ENCODE measurements at regions not wholly inside any gene's neighbourhood (a gene's known extent, or its start where the extent isn't known, plus 50 kb on each side); places are given as distances from the start of the nearest gene placed in this dataset.

DNA sequence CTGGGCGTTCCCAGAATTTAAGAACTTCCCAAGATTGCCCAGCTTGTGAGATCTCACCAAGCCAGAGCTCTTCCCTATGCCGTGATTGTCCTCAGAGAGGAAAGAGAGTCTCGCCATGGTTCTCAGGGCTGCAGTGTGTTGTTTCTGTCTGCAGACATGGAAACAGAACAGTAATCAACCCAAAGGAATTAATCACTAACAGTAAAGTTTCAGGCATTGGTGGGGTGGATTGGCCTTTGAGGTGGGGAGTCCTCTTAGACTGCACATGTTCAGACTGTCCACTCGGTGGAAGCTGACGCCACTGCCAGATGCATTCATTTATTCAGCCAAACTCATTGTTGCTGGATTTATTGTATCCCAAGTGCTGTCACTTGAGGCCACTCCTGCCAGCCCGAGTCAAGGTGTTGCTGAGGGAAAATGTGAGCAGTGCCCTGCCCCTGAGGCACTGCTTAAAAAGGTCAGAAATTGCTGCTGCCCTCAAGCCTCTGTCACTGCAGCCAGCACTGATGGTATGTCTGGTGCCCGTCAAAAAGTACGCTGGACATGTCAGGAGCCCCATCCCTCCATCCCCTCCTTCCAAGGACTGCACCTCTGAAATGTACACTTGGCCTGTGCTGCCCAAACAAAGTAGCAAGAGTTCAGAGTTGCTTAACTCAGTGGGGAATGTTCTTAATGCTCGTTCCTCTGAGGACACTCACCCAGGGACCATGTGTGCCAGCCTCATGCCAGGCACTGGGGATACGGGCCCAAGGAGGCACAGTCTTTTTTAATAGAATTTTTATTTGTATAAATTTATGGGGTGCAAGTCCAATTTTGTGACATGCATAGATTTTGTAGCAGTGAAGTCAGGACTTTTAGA lies 201.0 kb downstream of the GLI2 start:
- DNase-seq (ENCODE audit: low read depth in 2 of 2) = no peak

DNA sequence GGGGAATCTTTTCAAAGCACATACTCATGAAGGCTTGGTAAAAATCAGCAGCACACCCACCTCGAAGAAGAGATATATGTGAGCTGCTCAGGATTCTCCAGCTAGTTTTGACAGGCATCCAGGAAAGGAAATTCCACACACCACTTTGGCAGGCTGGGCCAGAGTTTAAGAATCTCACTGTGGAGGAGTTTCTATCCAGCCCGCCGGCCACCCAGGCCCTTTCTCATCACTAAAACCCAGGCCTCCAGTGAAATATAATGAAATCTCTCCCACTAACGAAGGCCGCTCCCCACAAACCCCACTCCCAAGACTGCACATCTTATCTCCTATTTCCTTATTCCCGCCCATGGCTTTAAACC lies 202.0 kb downstream of the GLI2 start:
- no peak for DNase-seq (ENCODE audit: low read depth in 2 of 2)

DNA sequence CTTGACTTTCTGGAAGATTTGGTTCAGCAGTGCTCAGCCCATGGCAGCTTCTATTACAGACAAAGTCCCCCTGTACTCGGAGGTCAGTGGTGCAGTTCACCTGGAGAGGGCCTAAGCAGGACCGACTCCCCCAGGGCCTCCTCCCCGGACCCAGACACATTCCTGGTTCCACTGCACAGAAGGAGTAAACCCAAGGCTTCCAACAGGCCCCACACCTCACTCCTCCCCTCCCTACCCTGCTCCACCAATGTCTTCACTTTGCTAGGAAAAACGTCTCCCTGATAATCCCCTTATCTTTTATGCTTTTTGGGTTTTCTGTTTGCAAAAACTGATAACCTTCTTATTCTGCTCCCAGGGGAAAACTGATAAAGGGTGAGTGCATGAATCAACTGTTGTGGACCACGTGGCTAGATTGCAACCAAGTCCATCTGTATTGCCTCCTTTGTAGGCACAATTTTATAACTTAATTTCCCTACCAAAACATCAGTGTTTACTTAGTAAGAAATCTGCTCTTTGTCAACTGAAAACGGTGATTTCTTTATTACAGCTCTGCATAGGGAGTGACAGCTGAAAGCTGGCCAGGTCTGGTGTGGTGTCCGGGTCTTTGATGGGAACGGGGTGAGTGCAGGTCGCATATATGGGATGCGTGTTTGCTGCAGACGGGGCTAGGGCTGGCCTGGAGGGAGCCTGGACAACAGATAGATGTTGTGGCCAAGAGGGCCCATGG lies 202.5 kb downstream of the GLI2 start:
- no peak for DNase-seq (ENCODE audit: low read depth in 2 of 2)

DNA sequence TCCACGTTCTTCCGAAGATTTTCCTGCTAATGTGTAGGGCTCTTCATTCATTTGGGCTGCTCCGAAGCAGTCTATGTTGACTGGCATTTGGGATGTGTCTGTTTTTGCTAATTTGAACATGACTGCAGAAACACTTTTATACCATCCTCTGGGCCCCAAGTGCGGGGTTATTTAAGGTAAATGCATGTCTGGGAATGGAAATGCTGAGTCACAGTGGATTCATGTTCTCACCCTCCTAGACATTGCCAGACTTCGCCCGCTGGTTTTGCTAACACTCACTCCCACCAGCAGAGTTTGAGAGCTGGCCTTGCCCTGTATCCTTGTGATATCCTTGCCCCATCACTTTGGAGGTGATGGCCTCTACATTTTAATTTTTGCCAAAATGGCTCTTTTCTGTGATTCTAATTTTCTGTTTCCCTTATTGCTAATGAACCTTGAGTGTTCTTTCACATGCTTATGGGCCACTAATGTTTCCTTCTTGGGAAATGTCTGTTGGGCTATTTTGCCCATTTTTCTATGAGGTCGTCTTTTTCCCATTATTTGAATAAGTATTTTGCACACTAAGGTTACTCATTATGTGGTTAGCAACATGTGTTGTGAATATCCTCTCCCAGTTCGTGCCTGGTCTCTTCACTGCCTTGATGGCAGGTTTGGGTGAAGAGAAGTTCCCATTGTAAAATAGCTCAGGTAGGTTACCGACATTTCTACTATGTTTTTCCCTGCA lies 204.1 kb downstream of the GLI2 start:
- no peak for DNase-seq (ENCODE audit: low read depth in 2 of 2)

- DNase-seq (ENCODE audit: low read depth in 2 of 2) = no peak
Observed at GRCh38 chr2:120940319-120940696, 204.6 kb downstream of the GLI2 start.

GRCh38 chr2:120940726-120941256 lies 205.1 kb downstream of the GLI2 start:
- no peak for DNase-seq (ENCODE audit: low read depth in 2 of 2)

DNA sequence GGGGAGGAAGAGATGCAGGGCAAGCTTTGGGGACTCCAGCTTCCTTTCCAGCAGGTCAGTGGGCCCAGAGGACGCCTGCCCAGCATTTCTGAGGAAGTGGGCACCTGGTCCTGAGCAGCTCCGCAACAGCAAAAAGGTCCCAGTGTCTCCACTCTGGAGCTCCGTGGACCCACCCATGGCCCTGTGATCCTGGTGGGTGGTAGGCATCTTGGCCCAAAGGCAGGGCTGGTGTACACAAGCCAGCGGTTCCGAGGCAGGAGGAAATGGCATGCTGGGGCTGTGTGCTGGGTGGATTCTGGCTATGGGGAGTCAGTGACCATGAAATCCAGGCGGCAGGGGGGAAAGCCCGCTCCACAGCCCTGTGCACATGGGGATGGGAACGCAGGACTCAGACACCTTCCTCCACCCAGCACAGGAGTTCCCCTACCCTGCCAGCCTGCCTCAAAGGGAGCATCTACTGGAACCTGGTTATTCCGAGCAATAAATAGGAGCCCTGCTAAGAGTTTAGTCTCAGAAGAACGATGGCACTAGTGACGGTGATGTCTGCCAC lies 206.0 kb downstream of the GLI2 start:
- DNase-seq (ENCODE audit: low read depth in 2 of 2) = no peak

- DNase-seq (ENCODE audit: low read depth in 2 of 2) = no peak
Observed at GRCh38 chr2:120942658-120943057, 207.0 kb downstream of the GLI2 start.

DNA sequence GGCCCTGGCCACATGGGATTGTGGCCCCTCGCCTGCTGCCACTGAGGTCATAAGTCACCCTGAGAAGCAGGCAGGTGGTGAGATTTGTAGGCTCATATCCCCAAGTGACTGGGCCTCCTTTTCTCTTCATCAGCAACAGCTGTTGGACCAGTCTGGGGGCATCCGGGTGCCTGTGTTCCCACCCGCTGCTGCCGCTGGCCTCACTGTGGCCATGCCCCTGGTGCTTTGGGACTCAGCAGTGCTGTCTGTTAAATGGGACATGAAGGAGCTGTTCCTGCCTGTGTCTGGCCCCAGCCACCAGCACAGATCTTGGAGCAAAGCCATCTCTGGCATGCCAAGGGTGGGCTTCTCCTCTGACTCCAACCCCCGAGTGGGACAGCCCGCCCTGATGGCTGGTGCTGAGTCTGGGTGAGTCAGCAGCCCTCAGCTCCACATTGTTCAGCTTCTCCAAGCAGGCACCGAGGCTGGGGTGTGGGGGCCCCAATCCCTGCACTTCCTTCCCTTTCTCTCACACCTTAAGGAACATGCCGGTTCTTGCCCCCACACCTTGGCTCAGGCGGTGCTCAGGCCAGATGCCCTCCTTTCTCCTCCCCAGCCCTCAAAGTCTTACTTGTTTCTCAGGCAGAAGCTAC lies 207.9 kb downstream of the GLI2 start:
- DNase-seq (ENCODE audit: low read depth in 2 of 2) = no peak

DNA sequence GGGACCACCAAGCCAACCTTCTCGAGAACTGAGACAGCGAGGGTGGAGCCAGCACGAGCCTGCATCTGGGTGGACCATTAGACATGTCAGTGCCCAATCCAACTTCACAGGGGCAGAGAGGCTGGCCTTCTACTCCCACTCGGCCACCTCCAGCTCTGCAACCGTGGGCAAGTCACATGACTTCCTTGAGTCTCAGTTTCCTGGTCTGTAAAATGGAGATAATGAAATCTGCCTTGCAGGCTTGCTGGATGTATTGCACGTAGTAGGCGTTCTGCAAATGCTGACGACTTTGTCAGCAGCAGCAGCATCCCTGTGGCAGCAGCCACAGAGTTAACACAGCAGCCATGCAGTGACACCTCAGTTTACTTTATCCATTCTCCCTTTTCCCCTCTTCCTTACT lies 208.9 kb downstream of the GLI2 start:
- no peak for DNase-seq (ENCODE audit: low read depth in 2 of 2)

GRCh38 chr2:120945091-120945490 lies 209.4 kb downstream of the GLI2 start:
- DNase-seq (ENCODE audit: low read depth in 2 of 2) = no peak

DNA sequence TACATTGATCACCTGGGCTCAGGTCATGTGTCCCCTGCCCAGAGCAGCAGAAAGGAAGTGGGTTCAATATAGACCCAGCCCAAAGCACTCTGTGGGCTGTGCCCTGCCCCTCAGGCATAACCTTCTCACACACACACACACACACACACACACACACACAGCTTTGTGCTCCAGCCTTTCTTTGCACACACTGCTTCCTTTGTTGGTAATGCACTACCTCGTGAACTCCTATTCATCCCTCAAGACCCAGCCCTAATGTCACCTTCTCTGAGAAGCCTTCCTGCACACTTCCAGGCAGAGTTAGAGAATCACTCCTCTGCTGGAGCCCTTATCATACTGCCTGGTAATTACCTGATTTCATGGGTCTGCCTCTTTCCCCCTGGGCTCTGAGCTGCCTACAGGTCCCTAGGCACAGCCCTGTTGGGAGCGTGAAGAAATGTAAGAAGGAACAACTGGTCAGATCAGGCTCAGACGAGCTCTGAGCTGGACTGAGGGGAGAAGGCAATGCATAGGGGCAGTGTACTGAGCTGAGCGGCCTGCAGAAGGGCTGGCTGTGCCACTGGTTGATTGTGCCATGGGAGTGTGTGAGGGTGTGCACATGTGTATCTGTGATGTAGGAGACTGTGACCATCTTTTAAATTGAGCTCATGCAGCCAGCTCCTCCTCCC lies 210.3 kb downstream of the GLI2 start:
- DNase-seq (ENCODE audit: low read depth in 2 of 2) = no peak

DNA sequence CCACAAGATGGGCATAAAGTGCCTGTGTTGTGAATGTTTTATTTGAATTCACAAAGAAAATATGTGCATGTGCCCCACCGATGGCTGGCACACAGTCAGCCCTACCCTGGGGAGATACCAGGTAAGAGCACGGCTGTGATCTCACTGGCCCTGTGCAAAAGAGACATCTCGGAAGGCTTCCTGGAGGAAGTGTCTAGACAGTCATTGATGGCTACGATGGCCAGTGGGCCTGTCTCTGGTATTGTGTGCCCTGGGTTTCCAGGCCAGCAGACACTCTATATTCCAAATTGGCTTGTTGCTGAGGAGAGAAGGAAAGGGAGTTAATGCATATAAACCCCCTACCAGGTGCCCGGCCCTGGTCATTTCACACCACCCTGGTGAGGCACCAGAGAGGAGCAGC lies 211.7 kb downstream of the GLI2 start:
- no peak for DNase-seq (ENCODE audit: low read depth in 2 of 2)

DNA sequence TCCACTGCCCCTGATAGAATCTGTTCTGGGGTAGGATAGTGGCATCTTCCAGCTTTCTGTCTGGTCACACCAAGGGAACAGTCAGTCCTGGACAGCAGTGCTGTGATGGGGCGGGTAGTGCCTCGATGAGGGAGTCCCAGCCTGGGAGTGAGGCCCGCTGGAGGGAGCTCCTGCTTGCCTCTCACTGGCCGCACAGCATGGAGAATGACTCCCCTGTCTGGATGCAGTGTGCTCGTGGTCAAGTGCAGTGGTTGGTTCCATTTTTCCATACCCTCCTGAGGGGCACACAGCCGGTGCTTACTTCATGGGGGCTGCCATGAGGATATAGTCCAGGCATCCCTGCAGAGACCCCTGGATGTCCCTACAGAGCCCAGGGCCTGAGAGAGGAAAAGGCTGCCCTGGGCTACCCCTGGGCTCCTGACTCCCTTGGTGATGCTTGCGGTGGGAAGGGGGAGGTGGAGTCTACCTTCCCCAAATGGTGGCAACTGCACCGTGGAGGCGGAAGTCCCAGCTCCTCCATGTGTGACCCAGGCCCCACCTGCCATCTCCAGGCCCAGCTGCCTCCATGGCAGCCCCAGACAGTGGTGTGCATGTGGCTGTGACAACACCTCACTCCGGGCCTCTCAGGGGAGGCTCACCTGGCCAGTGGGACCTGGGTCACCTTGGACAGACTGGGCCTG lies 212.5 kb downstream of the GLI2 start:
- DNase-seq (ENCODE audit: low read depth in 2 of 2) = no peak

DNA sequence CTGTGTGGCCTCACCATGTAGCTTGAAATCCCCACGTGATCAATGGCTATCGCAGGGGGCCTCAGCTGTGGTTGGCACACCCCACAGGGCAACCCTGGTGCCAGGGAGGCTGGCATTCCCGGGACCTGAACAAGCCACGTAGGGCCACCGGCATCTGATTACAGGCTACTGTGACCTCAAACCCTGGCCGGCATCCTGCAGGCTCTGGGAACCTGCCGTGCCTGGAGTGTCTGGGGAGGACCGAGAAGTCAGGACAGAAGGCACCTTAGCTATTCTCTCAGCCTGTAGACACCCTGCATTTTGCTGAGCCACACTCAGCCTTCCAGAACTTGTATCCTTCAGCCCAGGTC lies 213.0 kb downstream of the GLI2 start:
- no peak for DNase-seq (ENCODE audit: low read depth in 2 of 2)

DNA sequence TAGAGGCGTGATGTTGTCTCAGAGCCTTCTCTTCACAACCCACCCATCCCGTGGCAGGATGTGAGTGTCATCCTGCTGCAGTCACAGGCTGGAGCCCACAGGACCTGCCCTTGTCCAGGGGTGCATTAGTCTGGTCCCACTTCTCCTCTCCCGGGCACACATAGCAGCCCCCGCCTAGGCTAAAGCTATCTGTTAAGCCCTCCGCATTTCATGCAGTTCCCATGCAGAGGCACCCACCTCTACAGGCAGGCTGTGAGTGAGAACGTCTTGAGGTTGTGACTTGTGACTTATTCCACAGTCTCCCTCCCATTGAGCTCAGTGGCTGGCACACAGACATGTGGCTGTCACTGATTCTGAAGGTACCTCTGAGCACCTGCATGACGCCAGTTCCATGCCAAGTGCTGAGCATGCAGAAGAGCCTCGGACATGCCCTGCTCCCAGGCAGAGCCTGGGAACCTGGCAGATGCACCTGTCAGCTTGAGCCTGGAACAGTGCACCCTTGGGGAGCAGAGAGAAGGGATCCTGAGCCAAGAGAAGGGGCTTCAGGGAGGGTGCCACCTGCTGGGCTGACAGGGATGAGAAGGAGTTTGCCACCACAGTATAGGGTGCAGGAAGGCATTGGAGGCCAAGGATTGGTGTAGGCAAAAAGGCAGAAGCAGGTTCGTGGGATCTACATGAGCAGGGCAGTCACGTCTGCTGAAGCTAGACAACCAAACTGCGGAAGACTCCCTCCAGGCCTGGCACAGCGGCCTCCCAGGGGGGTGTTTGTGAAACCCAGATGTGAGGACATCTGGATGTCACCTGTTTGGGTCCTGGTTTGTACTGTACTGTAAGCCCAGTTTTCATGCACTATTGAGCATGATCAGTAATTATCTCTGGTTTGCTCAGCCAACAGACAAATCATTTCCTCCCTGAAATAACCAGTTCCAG lies 213.6 kb downstream of the GLI2 start:
- DNase-seq (ENCODE audit: low read depth in 2 of 2) = no peak

DNA sequence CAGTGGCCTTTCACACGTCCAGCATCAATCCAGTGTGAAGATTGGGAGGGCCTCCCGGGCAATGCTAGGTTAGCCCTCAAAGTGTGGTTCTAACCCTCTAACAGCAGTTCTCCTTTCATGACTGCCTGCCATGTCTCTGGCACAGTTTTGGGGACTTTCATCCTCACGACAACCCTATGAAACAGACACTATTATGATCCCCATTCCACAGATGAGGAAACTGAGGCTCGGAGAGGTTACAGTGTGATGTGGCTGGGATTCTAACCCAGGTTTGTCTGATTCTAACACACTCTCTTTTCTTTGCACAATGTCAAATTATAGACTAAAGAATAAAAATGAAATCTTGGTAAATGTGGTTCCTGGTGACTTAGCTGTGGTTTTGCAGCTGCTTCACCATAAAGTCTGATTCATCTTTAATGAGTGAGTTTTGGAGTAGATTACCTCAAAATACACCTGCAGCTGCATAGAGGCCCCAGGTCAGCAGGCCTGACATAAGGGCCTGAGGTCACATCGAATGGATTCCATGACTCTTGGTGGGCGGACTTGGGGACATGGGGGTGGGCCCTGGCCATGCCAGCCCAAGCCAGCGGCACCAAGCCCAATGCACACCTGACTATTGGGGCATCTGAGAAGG lies 214.4 kb downstream of the GLI2 start:
- DNase-seq (ENCODE audit: low read depth in 2 of 2) = no peak

GRCh38 chr2:120951693-120952092 lies 216.0 kb downstream of the GLI2 start:
- DNase-seq (ENCODE audit: low read depth in 2 of 2) = no peak

DNA sequence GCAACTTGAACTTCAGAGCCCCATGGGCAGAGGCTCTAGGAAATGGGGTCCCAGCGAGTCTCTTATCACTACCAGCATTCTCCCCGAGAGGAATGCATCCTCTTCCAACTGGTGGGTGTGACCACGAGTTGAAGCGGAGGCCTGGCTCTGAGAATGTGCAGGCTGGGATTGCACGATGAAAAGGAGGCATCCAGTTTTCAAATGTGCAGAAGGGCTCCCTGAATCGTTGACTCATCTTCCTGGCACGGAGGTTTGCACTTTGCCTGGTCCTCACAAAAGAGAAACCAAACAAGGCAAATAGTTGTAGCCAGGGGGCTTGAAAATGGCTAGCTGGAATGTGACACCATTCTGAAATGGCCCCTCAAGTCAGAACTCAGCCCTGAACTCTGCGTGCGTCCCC lies 216.7 kb downstream of the GLI2 start:
- no peak for DNase-seq (ENCODE audit: low read depth in 2 of 2)
